Stimulated activated CD8-positive, alpha-beta memory T cell treated with anti-CD3 and anti-CD28 coated beads, Interleukin-4, amount 100 ng/mL, for 24 hours (primary cell): ENCODE measurements at regions not wholly inside any gene's neighbourhood (a gene's known extent, or its start where the extent isn't known, plus 50 kb on each side); places are given as distances from the start of the nearest gene placed in this dataset.

ENCODE experiments used
- DNase-seq: peaks from one replicate; pipeline ENCODE4 v3.0.0-alpha.2; 2020; ENCODE audit warnings: low read depth

GRCh38 chr13:73451221-73452029 is 392.6 kb downstream of the KLF5 start:
- no peak for DNase-seq

- no peak for DNase-seq
Measured at GRCh38 chr13:73450583-73450982, 391.8 kb downstream of the KLF5 start.

GRCh38 chr13:73449252-73449651 is 390.4 kb downstream of the KLF5 start:
- no peak for DNase-seq

GRCh38 chr13:73440296-73440895 is 381.6 kb downstream of the KLF5 start:
- DNase-seq = no peak

- no peak for DNase-seq
Measured at GRCh38 chr13:73433890-73434289, 375.1 kb downstream of the KLF5 start.

- no peak for DNase-seq
Measured at GRCh38 chr13:73433458-73433857, 374.7 kb downstream of the KLF5 start.

- no peak for DNase-seq
Measured at GRCh38 chr13:73429701-73430100, 370.9 kb downstream of the KLF5 start.

GRCh38 chr13:73428706-73429105 is 369.9 kb downstream of the KLF5 start:
- DNase-seq = no peak

- DNase-seq = no peak
Measured at GRCh38 chr13:73428137-73428536, 369.3 kb downstream of the KLF5 start.

- DNase-seq = no peak
Measured at GRCh38 chr13:73422973-73423372, 364.2 kb downstream of the KLF5 start.

GRCh38 chr13:73421310-73421912 is 362.6 kb downstream of the KLF5 start:
- DNase-seq = no peak

- DNase-seq = no peak
Measured at GRCh38 chr13:73419186-73419585, 360.4 kb downstream of the KLF5 start.

- no peak for DNase-seq
Measured at GRCh38 chr13:73417012-73417615, 358.3 kb downstream of the KLF5 start.

GRCh38 chr13:73416093-73416492 is 357.3 kb downstream of the KLF5 start:
- no peak for DNase-seq

GRCh38 chr13:73413656-73414055 is 354.9 kb downstream of the KLF5 start:
- no peak for DNase-seq

- no peak for DNase-seq
Measured at GRCh38 chr13:73412933-73413332, 354.1 kb downstream of the KLF5 start.

- DNase-seq = no peak
Measured at GRCh38 chr13:73411067-73411809, 352.4 kb downstream of the KLF5 start.

- no peak for DNase-seq
Measured at GRCh38 chr13:73406454-73406853, 347.6 kb downstream of the KLF5 start.

- no peak for DNase-seq
Measured at GRCh38 chr13:73404581-73404980, 345.8 kb downstream of the KLF5 start.

GRCh38 chr13:73403355-73404120 is 344.7 kb downstream of the KLF5 start:
- DNase-seq = no peak

- DNase-seq = no peak
Measured at GRCh38 chr13:73401769-73402168, 343.0 kb downstream of the KLF5 start.
